NCI-H345 (cell line): ENCODE measurements at regions not wholly inside any gene's neighbourhood (a gene's known extent, or its start where the extent isn't known, plus 50 kb on each side); places are given as distances from the start of the nearest gene placed in this dataset.
"Not testable (repeated sequence)": the region's sequence is repeated elsewhere in the genome, so short reads cannot be mapped to it uniquely, and the experiment has no call there.

Experiments
- DNase-seq: peaks from one replicate; lab custom pipeline; 2025; lab: John Stamatoyannopoulos, UW

GRCh38 chr5:1588071-1588694 is 64.4 kb upstream of the LPCAT1 start:
- not testable (repeated sequence) for DNase-seq

GRCh38 chr5:1583081-1583875 is 59.5 kb upstream of the LPCAT1 start:
- DNase-seq: not testable (repeated sequence)

- DNase-seq: not testable (repeated sequence)
Observed at GRCh38 chr5:1579389-1579788, 55.6 kb upstream of the LPCAT1 start.

GRCh38 chr5:1576851-1577250 is 53.1 kb upstream of the LPCAT1 start:
- not testable (repeated sequence) for DNase-seq

- DNase-seq: not testable (repeated sequence)
Observed at GRCh38 chr5:1575991-1576714, 52.4 kb upstream of the LPCAT1 start.

GRCh38 chr5:1575491-1575890 is 51.7 kb upstream of the LPCAT1 start:
- not testable (repeated sequence) for DNase-seq

- not testable (repeated sequence) for DNase-seq
Observed at GRCh38 chr5:1574023-1574318, 50.2 kb upstream of the LPCAT1 start.

GRCh38 chr5:1573217-1574022 is 49.7 kb upstream of the LPCAT1 start:
- DNase-seq: not testable (repeated sequence)
